Right ventricle myocardium superior (tissue), 1 donor: ENCODE measurements at regions not wholly inside any gene's neighbourhood (a gene's known extent, or its start where the extent isn't known, plus 50 kb on each side); places are given as distances from the start of the nearest gene placed in this dataset.
"Not testable (repeated sequence)": the region's sequence is repeated elsewhere in the genome, so short reads cannot be mapped to it uniquely, and the experiment has no call there.

Experiments used
- ATAC-seq: fragments of 200-7000 bp; cut with Tn5 transposase; one replicate; pipeline ENCODE4 v1.9.1; 2020; ENCODE audit warnings: mild to moderate bottlenecking; ENCODE audit not compliant: poor library complexity
- DNase-seq: peaks from one replicate; pipeline ENCODE4 v3.0.0-alpha.2; 2020
- intact Hi-C: fragments of 100-400 bp; cut with DNase I; formaldehyde crosslinking; loops from one replicate; pipeline ENCODE4 v1.11.2; 2022
- donor health status: DM: no; HTN: yes; CAD: no; lungs with severe emphysema.

- ATAC-seq (peak; percentile 18), DNase-seq (no peak)
- intact Hi-C loops: no loop called here
Observed at GRCh38 chr1:147072482-147073432, 99.5 kb downstream of the PRKAB2 start.

- DNase-seq (no peak), ATAC-seq (no peak)
- intact Hi-C loops: no loop called here
Observed at GRCh38 chr1:147071142-147071541, 101.1 kb downstream of the PRKAB2 start.

- no peak for DNase-seq
- no peak for ATAC-seq
- intact Hi-C loops: no loop called here
Observed at GRCh38 chr1:147062956-147063355, 109.3 kb downstream of the PRKAB2 start.

- DNase-seq, intact Hi-C loops, ATAC-seq: not testable (repeated sequence)
Observed at GRCh38 chr1:147061880-147062279, 110.4 kb downstream of the PRKAB2 start.

DNA sequence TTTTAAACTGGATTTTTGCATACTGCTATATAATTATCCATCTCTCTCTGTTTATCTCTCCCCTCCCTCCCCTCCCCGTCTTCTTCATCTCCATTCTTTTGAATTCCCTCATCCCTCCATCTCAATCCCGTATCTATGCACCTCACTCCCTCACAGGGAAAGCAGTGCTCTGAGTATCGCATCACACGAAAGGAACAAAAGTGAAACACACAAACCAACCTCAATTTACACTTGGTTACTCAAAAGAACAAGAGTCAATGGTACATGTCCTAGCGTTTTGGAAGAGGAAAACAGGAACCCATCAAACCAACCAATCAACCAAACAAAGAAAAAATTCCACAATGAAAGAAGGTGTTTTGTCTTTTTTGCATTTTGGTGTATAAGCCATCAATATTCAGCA is 115.1 kb downstream of the NBPF12 start:
- intact Hi-C loops: no loop called here
- DNase-seq: no peak
- no peak for ATAC-seq

GRCh38 chr1:147052677-147053076 is 114.6 kb downstream of the NBPF12 start:
- DNase-seq: no peak
- ATAC-seq: no peak
- intact Hi-C loops: no loop called here

DNA sequence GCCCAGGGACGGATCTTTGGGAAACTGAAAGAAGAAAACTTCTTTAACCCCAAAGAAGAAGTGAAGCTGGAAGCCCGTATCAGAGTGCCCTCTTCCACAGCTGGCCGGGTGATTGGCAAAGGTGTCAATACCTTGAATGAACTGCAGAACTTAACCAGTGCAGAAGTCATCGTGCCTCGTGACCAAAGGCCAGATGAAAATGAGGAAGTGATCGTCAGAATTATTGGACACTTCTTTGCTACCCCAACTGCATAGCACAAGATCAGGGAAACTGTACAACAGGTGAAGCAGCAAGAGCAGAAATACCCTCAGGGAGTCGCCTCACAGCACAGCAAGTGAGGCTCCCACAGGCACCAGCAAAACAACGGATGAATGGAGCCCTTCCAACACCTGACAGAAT is 114.0 kb downstream of the NBPF12 start:
- ATAC-seq (no peak), DNase-seq (no peak)
- intact Hi-C loops: no loop called here

DNA sequence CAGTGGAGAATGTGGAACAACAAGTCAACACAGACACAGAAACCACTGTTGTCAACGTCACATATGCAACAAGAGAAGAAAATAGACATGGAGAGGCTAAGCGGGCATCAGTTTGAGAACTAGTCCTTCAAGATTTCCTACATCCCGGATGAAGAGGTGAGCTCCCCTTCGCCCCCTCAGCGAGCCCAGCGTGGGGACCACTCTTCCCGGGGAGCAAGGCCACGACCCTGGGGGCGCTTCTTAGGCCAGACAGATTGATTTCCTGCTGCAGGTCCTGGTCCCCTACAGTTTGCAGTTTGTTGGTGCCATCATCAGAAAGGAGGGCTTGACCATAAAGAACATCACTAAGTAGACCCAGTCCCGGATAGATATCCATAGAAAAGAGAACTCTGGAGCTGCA is 113.0 kb downstream of the NBPF12 start:
- ATAC-seq: no peak
- no peak for DNase-seq
- intact Hi-C loops: no loop called here

GRCh38 chr1:147050654-147051053 is 112.5 kb downstream of the NBPF12 start:
- intact Hi-C loops: no loop called here
- no peak for ATAC-seq
- no peak for DNase-seq

DNA sequence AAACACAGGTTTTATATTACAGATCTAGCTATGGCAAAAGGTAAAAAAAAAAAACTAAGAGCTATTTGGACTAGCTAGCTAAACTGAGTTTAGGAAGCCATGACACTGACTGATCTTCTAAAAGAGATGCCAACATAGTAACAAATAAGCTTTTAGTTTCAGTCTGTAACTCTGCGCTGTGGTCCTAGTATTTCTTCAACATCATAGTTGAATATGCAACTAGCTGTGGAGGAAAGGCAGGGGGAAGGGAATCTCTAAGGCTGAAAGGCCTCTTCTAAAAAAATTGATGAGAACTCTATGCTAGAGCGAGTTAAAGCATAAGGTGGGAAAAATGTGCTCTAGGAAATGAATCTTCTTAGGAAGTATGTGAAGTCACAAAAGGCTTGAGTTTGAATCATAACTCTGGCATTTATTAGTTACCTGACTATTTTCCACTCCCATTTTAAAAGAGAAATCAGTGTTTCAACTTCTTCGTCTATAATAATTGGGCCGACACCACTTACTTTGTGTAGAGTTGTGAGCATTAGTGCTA is 108.8 kb downstream of the NBPF12 start:
- DNase-seq, ATAC-seq, intact Hi-C loops: not testable (repeated sequence)

DNA sequence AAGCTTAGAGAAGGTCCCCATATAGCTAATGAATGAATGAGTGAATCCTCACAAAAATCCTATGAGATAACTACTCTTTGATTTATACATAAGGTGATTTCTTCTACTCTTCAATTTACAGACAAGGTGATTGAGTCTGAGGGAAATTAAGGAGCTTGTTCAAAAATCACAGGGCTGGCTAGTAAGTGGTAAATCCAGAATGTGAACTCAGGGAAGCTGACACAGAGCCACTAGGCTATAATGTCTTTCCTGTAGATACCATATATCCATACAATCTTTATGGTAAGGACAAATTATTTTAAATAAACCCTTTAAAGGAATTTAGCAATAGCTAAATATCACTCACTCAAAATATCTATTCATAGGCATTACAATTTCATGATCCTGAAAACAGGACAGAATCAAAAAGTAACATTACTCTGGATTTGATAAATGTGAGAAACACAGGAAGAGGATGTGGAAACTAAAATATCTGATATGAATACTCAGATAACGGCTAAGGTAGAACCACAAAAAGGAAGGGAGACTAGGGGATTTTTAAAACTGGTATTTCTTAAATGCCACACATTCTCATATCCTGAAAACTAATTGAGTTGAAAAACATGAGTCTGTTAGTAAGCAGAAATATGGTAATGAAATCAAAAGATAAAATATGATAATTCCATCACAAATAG is 108.2 kb downstream of the NBPF12 start:
- intact Hi-C loops: no loop called here
- no peak for DNase-seq
- ATAC-seq: no peak
